SJSA1 (cell line): ENCODE measurements at regions not wholly inside any gene's neighbourhood (a gene's known extent, or its start where the extent isn't known, plus 50 kb on each side); places are given as distances from the start of the nearest gene placed in this dataset.

Experiments used
- DNase-seq, 2 experiments: peaks; one replicate each; pipeline ENCODE4 v3.0.0-alpha.2; 2015 to 2020; ENCODE audit warnings: low spot score in 2 of 2, low read depth in 1 of 2
- H3K27ac ChIP-seq: fragments of 250-450 bp; sonication (Bioruptor Pico); 2 replicates; pipeline ENCODE4 v1.5.1; 2020; ENCODE audit warnings: mild to moderate bottlenecking, moderate library complexity
- H3K27me3 ChIP-seq: fragments of 250-450 bp; sonication (Bioruptor Pico); replicated peaks from 2 replicates; pipeline ENCODE4 v1.5.1; 2020; ENCODE audit warnings: mild to moderate bottlenecking, moderate library complexity
- H3K36me3 ChIP-seq: fragments of 250-450 bp; sonication (Bioruptor Pico); 2 replicates; pipeline ENCODE4 v1.5.1; 2020; ENCODE audit warnings: mild to moderate bottlenecking
- H3K4me1 ChIP-seq: fragments of 250-450 bp; sonication (Bioruptor Pico); replicated peaks from 2 replicates; pipeline ENCODE4 v1.6.1; 2021; ENCODE audit warnings: mild to moderate bottlenecking
- H3K4me3 ChIP-seq: fragments of 250-450 bp; sonication (Bioruptor Pico); 2 replicates; pipeline ENCODE4 v1.5.1; 2020; ENCODE audit warnings: mild to moderate bottlenecking
- H3K9me3 ChIP-seq: fragments of 250-450 bp; sonication (Bioruptor Pico); replicated peaks from 2 replicates; pipeline ENCODE4 v1.5.1; 2020; ENCODE audit warnings: mild to moderate bottlenecking

DNA sequence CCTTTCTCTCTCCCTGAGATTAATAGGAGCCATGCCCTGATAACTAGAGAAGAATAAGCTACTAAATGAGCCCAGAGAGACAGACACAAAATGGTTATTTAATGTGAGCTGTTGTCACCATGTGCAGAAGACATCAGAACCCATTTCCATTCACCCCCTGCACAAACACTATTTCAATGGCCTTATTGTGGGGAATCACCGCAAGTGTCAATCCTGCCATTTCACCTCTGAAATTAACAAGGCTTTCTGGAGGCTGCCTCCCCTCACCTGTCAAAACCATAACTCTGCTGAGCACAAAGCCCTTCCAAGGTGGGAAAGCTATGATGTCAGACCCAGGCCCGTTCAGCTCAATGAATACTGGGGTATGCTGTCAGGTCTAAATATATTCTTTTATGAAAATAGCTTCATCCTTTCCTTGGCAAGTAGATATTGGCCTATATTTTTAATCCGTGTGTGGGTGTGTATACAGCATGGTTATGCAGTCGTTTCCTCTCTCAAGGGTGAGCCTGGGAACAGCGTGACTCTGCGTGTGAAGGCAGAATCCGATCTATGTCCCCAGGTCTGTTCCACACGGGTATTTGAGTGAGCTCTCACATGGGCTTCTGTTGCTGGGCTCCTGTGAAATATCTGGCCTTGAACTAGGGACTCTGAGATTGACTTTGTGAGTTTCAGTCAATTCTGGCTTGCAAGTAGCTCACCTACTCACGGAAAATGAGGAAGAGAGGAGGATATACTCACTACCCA, 266.3 kb downstream of the FBXW7 start:
- DNase-seq = no peak
- no peaks in the 10 kb centered on the region for H3K36me3 ChIP-seq
- H3K4me1 ChIP-seq = peaks cover 9% of the 10 kb centered on the region; the same call in 1 of the 2 replicates
- H3K27me3 ChIP-seq = no peaks in the 10 kb centered on the region
- H3K4me3 ChIP-seq = no peak overlapping the region
- H3K9me3 ChIP-seq = no peaks in the 10 kb centered on the region
- no peak overlapping the region for H3K27ac ChIP-seq

GRCh38 chr4:152267811-152268210, 268.1 kb downstream of the FBXW7 start:
- DNase-seq = no peak
- H3K9me3 ChIP-seq = no peaks in the 10 kb centered on the region
- no peak overlapping the region for H3K4me3 ChIP-seq
- no peak overlapping the region for H3K27ac ChIP-seq
- H3K27me3 ChIP-seq = no peaks in the 10 kb centered on the region
- no peaks in the 10 kb centered on the region for H3K36me3 ChIP-seq
- H3K4me1 ChIP-seq = peaks cover 11% of the 10 kb centered on the region; the same call in 1 of the 2 replicates

DNA sequence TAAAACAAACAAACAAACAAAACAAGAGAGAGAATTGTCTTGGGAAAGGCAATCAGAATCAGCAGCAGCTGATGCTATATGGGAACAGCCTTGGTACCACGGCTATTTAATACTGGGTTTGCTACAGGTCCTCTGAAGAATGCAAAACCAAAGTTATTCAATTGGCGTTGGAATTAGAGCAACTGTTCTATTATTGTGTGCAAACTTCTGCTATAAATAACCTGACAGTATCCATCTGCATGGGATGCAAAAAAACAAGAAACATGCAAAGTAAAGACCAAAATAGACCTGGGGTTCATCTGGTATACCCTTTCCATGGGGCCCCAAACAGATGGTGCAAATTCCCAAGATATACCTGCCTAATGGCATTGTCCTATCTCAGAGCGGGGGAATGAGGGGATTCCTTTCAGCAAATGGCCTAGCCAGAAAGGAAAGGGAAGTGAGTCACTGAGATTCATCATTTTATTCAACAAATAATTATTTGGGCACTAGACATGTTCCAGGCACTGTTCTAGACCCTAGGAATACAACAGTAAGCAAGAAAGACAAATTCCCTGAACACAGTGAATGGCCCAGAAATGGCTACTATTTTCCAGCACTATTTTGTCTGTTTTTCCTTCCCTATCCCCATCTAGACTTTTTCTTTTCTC, 268.9 kb downstream of the FBXW7 start:
- H3K4me3 ChIP-seq = no peak overlapping the region
- H3K4me1 ChIP-seq = peaks cover 11% of the 10 kb centered on the region; the same call in 1 of the 2 replicates
- no peaks in the 10 kb centered on the region for H3K36me3 ChIP-seq
- no peak for DNase-seq
- no peaks in the 10 kb centered on the region for H3K27me3 ChIP-seq
- H3K9me3 ChIP-seq = no peaks in the 10 kb centered on the region
- no peak overlapping the region for H3K27ac ChIP-seq

DNA sequence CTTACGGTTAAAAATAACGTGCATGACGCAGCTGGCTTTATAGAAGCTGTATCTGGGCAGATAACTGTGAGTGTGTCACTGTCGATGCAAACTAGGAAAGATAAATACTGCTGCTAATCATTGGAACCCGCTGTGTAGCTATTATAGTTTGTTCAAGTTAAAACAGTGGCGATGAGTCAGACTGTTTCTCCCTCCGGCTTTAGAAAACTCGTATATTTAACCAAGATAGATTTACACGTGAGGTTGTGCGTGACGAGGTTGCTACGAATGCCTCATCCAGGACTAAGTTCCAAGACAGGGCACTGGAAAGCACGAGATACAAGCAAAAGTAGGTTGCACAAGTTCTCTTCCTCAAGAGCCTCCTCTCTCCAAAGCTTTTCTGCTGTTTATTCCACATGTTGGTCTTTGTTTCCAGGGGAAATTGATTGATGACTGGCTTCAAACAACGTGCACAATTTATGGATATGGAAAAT, 270.7 kb downstream of the FBXW7 start:
- peak in 1 of 2 experiments; percentile 46 for DNase-seq
- Histone ChIP-seq H3K27ac (no peak overlapping the region), H3K36me3 (no peaks in the 10 kb centered on the region), H3K4me3 (no peak overlapping the region), H3K27me3 (no peaks in the 10 kb centered on the region), H3K9me3 (no peaks in the 10 kb centered on the region; the same call in 1 of the 2 replicates), H3K4me1 (peaks cover 11% of the 10 kb centered on the region; the same call in 1 of the 2 replicates)

DNA sequence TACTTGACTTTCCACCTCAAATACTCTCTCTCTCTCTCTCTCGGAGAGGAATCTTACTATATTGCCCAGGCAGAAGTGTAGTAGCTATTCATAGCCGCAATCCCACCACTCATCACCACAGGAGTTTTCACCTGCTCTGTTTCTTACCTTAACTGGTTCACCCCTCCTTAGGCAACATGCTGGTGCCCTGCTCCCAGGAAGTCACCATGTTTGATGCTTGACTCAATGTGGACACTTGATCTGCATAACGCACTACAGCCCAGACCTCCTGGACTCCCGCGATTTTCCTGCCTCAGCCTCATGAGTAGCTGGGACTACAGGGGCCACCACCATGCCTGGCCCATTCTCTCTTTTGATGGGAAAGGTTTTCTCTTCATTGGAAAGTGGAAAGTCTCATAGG, 271.8 kb downstream of the FBXW7 start:
- H3K4me1 ChIP-seq = peaks cover 13% of the 10 kb centered on the region; the same call in 1 of the 2 replicates
- DNase-seq = no peak
- no peaks in the 10 kb centered on the region for H3K27me3 ChIP-seq
- no peaks in the 10 kb centered on the region; the same call in 1 of the 2 replicates for H3K9me3 ChIP-seq
- no peaks in the 10 kb centered on the region for H3K36me3 ChIP-seq
- no peak overlapping the region for H3K27ac ChIP-seq
- H3K4me3 ChIP-seq = no peak overlapping the region

- DNase-seq = no peak
- H3K4me3 ChIP-seq = no peak overlapping the region
- H3K36me3 ChIP-seq = no peaks in the 10 kb centered on the region
- H3K27ac ChIP-seq = no peak overlapping the region
- no peaks in the 10 kb centered on the region for H3K27me3 ChIP-seq
- H3K9me3 ChIP-seq = no peaks in the 10 kb centered on the region; the same call in 1 of the 2 replicates
- peaks cover 24% of the 10 kb centered on the region for H3K4me1 ChIP-seq
These were observed 276.0 kb downstream of the FBXW7 start for GRCh38 chr4:152259866-152260265.

- peak in 1 of 2 experiments; percentile 23 for DNase-seq
- no peak overlapping the region for H3K4me3 ChIP-seq
- no peaks in the 10 kb centered on the region; the same call in 1 of the 2 replicates for H3K9me3 ChIP-seq
- 0 out of 2 replicates have a peak overlapping the region, but pooled peaks have one; percentile 9 for H3K27ac ChIP-seq
- no peaks in the 10 kb centered on the region for H3K36me3 ChIP-seq
- peaks cover 19% of the 10 kb centered on the region for H3K4me1 ChIP-seq
- H3K27me3 ChIP-seq = no peaks in the 10 kb centered on the region
These were observed 276.8 kb downstream of the FBXW7 start for GRCh38 chr4:152258804-152259708.

- H3K4me3 ChIP-seq = no peak overlapping the region
- peaks cover 19% of the 10 kb centered on the region for H3K4me1 ChIP-seq
- no peak overlapping the region for H3K27ac ChIP-seq
- H3K27me3 ChIP-seq = no peaks in the 10 kb centered on the region
- H3K36me3 ChIP-seq = no peaks in the 10 kb centered on the region
- H3K9me3 ChIP-seq = no peaks in the 10 kb centered on the region; the same call in 1 of the 2 replicates
- no peak for DNase-seq
These were observed 277.5 kb downstream of the FBXW7 start for GRCh38 chr4:152258391-152258790.

- no peaks in the 10 kb centered on the region for H3K27me3 ChIP-seq
- no peaks in the 10 kb centered on the region for H3K36me3 ChIP-seq
- DNase-seq = peak in 1 of 2 experiments; percentile 18
- peaks cover 19% of the 10 kb centered on the region for H3K4me1 ChIP-seq
- no peak overlapping the region for H3K27ac ChIP-seq
- no peaks in the 10 kb centered on the region; the same call in 1 of the 2 replicates for H3K9me3 ChIP-seq
- H3K4me3 ChIP-seq = no peak overlapping the region
These were observed 278.3 kb downstream of the FBXW7 start for GRCh38 chr4:152257601-152258066.

DNA sequence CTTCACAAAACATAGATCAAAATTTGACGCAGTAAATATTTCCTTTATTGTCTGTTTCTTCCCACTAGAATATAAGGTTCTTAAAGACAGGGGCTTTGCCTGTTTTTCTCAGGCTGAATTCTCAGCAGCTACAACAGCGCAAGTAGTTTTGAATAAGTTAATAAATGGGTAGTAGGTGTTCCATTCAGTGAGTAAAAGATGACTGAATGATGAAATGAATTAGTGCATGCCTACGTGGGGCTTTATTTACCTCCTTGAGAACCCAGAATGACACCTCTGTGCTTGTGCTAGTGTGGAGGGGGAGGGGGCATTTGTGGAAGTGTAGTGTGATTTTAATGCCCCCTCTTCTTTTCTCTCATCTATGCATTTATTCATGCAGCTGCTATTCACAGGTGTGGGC, 278.9 kb downstream of the FBXW7 start:
- Histone ChIP-seq H3K27me3 (no peaks in the 10 kb centered on the region), H3K4me1 (peaks cover 19% of the 10 kb centered on the region), H3K4me3 (no peak overlapping the region), H3K9me3 (no peaks in the 10 kb centered on the region; the same call in 1 of the 2 replicates), H3K27ac (no peak overlapping the region), H3K36me3 (no peaks in the 10 kb centered on the region)
- no peak for DNase-seq

DNA sequence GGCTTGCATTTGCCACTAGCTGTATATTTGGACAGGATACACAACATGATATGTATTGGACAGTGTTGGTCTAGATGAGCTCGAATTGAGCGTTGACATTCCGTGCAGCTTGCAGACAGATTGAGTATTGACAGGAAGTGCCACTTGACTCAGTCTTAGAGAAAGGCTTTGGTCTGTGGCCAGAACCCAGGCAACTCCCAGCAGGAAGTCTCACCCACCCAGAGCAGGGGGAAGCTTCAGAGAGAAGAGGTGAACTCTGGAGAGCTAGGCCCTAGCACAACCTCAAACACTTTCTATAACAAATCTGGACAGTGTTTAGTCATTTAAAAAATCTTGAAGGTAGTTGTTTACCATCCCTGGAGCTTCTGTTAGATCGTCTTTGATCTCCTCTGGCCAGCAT, 280.5 kb downstream of the FBXW7 start:
- H3K9me3 ChIP-seq = no peaks in the 10 kb centered on the region; the same call in 1 of the 2 replicates
- H3K36me3 ChIP-seq = no peaks in the 10 kb centered on the region
- H3K27me3 ChIP-seq = no peaks in the 10 kb centered on the region
- peaks cover 19% of the 10 kb centered on the region for H3K4me1 ChIP-seq
- H3K4me3 ChIP-seq = no peak overlapping the region
- DNase-seq = peak in 1 of 2 experiments; percentile 6
- no peak overlapping the region for H3K27ac ChIP-seq

DNA sequence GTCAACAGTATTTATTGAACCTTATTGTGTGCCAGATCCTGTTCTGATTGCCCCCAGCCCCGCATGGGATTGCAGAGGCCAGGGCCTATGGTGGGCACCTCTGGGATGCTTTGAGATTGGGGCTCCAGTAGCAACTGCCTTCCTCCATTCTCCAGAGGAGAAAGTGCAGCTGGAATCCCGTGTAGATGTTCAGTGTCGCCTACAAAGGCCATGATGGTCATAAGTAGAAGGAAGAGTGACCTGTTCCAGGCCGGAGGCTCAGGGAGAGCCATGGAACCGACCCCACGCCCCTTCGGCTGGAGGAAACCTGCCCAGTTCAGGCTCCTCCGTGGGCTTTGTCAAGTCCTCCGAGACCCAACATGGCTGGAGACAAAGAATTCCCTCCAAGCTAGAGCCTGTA, 287.5 kb downstream of the FBXW7 start:
- H3K27me3 ChIP-seq = no peaks in the 10 kb centered on the region
- H3K4me1 ChIP-seq = no peaks in the 10 kb centered on the region
- H3K27ac ChIP-seq = no peak overlapping the region
- no peaks in the 10 kb centered on the region for H3K36me3 ChIP-seq
- no peaks in the 10 kb centered on the region for H3K9me3 ChIP-seq
- no peak overlapping the region for H3K4me3 ChIP-seq
- no peak for DNase-seq

DNA sequence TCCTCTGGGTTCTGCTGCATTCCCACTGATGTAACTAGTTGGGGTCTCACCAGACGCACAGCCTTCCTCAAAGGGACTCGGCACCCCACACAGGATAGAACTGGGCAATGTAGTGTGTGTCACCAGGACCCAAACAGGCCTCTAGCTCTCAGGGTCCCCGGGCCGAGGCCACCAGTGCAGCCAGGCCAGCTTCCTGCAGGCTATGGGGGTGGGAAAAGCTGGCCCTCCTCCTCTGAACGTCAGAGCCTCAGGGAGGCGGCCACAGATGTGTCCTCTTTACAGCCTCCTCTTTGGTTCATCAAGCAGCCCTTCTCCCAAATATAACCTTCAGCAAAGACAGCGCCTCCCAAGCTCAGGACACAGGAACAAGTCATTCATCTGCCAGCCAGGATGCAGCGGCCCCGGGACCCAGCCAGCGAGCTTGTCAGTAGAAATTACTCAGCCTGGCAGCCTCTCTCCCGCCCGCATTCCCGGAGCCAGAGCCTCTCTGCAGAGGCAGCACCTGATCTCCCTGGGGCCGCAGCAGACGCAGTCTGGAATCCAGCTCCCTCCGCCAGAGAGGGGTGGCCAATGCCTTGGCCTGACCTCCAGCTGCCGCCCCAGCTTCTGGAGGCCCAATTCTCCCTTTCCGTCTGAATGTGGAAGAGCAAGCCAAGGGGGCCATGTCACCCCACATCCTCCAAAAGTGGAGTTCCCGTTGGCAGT, 288.5 kb downstream of the FBXW7 start:
- Histone ChIP-seq H3K4me3 (no peak overlapping the region), H3K27ac (no peak overlapping the region), H3K27me3 (no peaks in the 10 kb centered on the region; the same call in 1 of the 2 replicates), H3K36me3 (no peaks in the 10 kb centered on the region), H3K4me1 (no peaks in the 10 kb centered on the region), H3K9me3 (no peaks in the 10 kb centered on the region)
- no peak for DNase-seq
